DND-41 (cell line): ENCODE measurements at regions not wholly inside any gene's neighbourhood (a gene's known extent, or its start where the extent isn't known, plus 50 kb on each side); places are given as distances from the start of the nearest gene placed in this dataset.

Experiments used
- ATAC-seq: fragments of 200-7000 bp; cut with Tn5 transposase; 3 replicates; pipeline ENCODE4 v1.9.1; 2021; ENCODE audit warnings: low read depth; ENCODE audit not compliant: insufficient read depth
- DNase-seq: peaks from one replicate; pipeline ENCODE4 v3.0.0-alpha.2; 2020
- H2AFZ ChIP-seq: 2 replicates; pipeline ENCODE4 v1.6.0; 2012; ENCODE audit warnings: low read depth, low read length
- H3K27ac ChIP-seq: 2 replicates; pipeline ENCODE4 v1.5.1; 2012; ENCODE audit warnings: low read length, inconsistent platforms
- H3K27me3 ChIP-seq: fragments of 200-600 bp; sonication (generic); 2 replicates; pipeline ENCODE4 v1.6.0; 2012; ENCODE audit warnings: low read length, mild to moderate bottlenecking, inconsistent platforms; ENCODE audit not compliant: insufficient read depth, poor library complexity
- H3K36me3 ChIP-seq: 2 replicates; pipeline ENCODE4 v1.5.1; 2012; ENCODE audit warnings: low read length, inconsistent platforms; ENCODE audit not compliant: insufficient read depth
- H3K4me1 ChIP-seq: 2 replicates; pipeline ENCODE4 v1.5.1; 2012; ENCODE audit warnings: mild to moderate bottlenecking, low read length; ENCODE audit not compliant: insufficient read depth
- H3K4me2 ChIP-seq: 2 replicates; pipeline ENCODE4 v1.6.0; 2012; ENCODE audit warnings: mild to moderate bottlenecking, moderate library complexity, low read length, inconsistent platforms; ENCODE audit not compliant: insufficient read depth
- H3K4me3 ChIP-seq, 2 experiments: fragments of 200-600 bp in 1 of 2; shearing (Covaris generic) in 1 of 2; 2 replicates each; pipeline ENCODE4 v1.5.1; 2012 to 2016; ENCODE audit warnings: inconsistent platforms in 2 of 2, low read length in 2 of 2, mild to moderate bottlenecking in 2 of 2, low read depth in 1 of 2, moderate library complexity in 1 of 2
- H3K79me2 ChIP-seq: 2 replicates; pipeline ENCODE4 v1.6.0; 2012; ENCODE audit warnings: low read length, inconsistent platforms; ENCODE audit not compliant: insufficient read depth
- H3K9ac ChIP-seq: 2 replicates; pipeline ENCODE4 v1.6.0; 2012; ENCODE audit warnings: low read depth, mild to moderate bottlenecking, inconsistent platforms, low read length, moderate library complexity
- H3K9me3 ChIP-seq: 2 replicates; pipeline ENCODE4 v1.5.1; 2012; ENCODE audit warnings: low read length, moderate library complexity, mild to moderate bottlenecking, inconsistent platforms; ENCODE audit not compliant: insufficient read depth, severe bottlenecking
- H4K20me1 ChIP-seq: 2 replicates; pipeline ENCODE4 v1.6.0; 2012; ENCODE audit warnings: low read length; ENCODE audit not compliant: insufficient read depth
- EZH2 ChIP-seq: IDR thresholded peaks from 3 replicates; pipeline ENCODE4 v1.6.1; 2012; ENCODE audit warnings: borderline replicate concordance, low read depth, mild to moderate bottlenecking, moderate library complexity, low read length, inconsistent platforms; ENCODE audit not compliant: severe bottlenecking
- TF ChIP-seq, protein P1 (sequence below): IDR thresholded peaks from 2 replicates; pipeline ENCODE4 v1.5.1; 2012; ENCODE audit warnings: borderline replicate concordance, low read length, moderate library complexity, mild to moderate bottlenecking; ENCODE audit not compliant: poor library complexity, severe bottlenecking; ENCODE audit errors: extremely low read depth

- Histone ChIP-seq H3K79me2 (no peaks in the 10 kb centered on the region), H3K4me3 (no peak overlapping the region), H3K27me3 (no peaks in the 10 kb centered on the region), H4K20me1 (no peaks in the 10 kb centered on the region), H3K9ac (no peak overlapping the region), H3K9me3 (no peaks in the 10 kb centered on the region), H3K36me3 (no peaks in the 10 kb centered on the region), H3K27ac (no peak overlapping the region), H3K4me2 (no peak overlapping the region), H2AFZ (no peak overlapping the region), H3K4me1 (no peaks in the 10 kb centered on the region)
- ATAC-seq: no peak
- TF ChIP-seq EZH2: no peak
- TF ChIP-seq, protein P1, sequence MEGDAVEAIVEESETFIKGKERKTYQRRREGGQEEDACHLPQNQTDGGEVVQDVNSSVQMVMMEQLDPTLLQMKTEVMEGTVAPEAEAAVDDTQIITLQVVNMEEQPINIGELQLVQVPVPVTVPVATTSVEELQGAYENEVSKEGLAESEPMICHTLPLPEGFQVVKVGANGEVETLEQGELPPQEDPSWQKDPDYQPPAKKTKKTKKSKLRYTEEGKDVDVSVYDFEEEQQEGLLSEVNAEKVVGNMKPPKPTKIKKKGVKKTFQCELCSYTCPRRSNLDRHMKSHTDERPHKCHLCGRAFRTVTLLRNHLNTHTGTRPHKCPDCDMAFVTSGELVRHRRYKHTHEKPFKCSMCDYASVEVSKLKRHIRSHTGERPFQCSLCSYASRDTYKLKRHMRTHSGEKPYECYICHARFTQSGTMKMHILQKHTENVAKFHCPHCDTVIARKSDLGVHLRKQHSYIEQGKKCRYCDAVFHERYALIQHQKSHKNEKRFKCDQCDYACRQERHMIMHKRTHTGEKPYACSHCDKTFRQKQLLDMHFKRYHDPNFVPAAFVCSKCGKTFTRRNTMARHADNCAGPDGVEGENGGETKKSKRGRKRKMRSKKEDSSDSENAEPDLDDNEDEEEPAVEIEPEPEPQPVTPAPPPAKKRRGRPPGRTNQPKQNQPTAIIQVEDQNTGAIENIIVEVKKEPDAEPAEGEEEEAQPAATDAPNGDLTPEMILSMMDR: no peak
- DNase-seq: no peak
Observed at GRCh38 chr2:207334624-207335371, 169.1 kb upstream of the KLF7 start.

DNA sequence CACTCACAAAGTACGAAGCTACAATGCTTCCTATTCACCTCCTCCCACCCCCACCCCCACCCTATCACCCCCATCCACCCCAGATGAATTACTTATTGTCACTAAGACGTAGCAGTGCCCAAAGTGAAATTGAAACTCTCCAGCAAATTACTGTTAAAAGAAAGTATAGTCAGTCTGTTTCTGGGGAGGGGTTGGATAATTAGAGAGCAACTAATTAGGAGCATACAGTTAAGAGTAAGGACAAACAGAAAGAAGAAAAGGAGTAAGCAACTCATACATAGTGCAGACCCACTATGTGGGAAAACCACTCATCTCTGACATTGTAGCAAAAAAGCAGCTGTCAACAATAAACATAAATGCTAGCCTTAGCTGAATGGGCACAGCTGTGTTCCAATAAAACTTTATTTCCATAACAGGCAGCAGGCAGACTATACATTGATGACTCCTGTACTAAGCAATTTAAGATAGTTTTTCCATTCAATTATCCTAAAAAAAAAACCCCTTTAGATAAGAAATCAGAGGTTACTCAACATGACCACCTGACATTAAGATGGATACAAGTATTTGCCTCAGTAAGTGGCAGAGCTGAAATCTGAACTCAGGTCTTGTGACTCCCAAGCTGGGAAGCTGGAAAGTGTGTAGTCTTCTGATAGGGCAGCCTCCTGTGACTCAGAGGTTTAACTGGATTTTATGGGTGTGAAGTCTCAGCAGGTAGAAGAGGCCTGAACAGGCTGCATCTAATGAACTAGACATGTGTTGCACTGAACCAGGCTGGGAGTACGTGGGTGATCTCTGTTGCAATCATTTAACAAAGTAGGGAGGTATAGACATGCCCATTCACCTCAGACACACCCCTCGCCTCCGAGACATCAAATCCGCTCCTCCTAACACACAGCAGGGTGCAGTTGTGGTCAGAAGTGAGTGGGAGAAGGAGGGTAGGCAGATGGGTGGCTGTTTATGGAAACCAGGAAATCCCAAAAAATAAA lies 171.8 kb upstream of the KLF7 start:
- no peaks in the 10 kb centered on the region for H4K20me1 ChIP-seq
- ATAC-seq (no peak), DNase-seq (no peak)
- H3K4me1 ChIP-seq: no peaks in the 10 kb centered on the region
- H3K4me2 ChIP-seq: no peak overlapping the region
- TF ChIP-seq, protein P1: no peak
- TF ChIP-seq EZH2: no peak
- no peak overlapping the region for H3K9ac ChIP-seq
- H3K4me3 ChIP-seq: no peak overlapping the region
- no peaks in the 10 kb centered on the region for H3K9me3 ChIP-seq
- H3K36me3 ChIP-seq: no peaks in the 10 kb centered on the region
- no peaks in the 10 kb centered on the region for H3K27me3 ChIP-seq
- H3K79me2 ChIP-seq: no peaks in the 10 kb centered on the region
- no peak overlapping the region for H2AFZ ChIP-seq
- H3K27ac ChIP-seq: no peak overlapping the region

- Histone ChIP-seq H3K79me2 (no peaks in the 10 kb centered on the region), H3K4me3 (no peak overlapping the region), H3K4me2 (no peak overlapping the region), H4K20me1 (no peaks in the 10 kb centered on the region), H3K27me3 (no peaks in the 10 kb centered on the region), H3K36me3 (no peaks in the 10 kb centered on the region), H2AFZ (no peak overlapping the region), H3K27ac (no peak overlapping the region), H3K9me3 (no peaks in the 10 kb centered on the region), H3K9ac (no peak overlapping the region), H3K4me1 (no peaks in the 10 kb centered on the region)
- DNase-seq (no peak), ATAC-seq (no peak)
- no peak for TF ChIP-seq EZH2
- TF ChIP-seq, protein P1: no peak
Observed at GRCh38 chr2:207338220-207338607, 172.5 kb upstream of the KLF7 start.
